ENCODE measurements at regions not wholly inside any gene's neighbourhood (a gene's known extent, or its start where the extent isn't known, plus 50 kb on each side); places are given as distances from the start of the nearest gene placed in this dataset.
"Not testable (repeated sequence)": the region's sequence is repeated elsewhere in the genome, so short reads cannot be mapped to it uniquely, and the experiment has no call there.

DNA sequence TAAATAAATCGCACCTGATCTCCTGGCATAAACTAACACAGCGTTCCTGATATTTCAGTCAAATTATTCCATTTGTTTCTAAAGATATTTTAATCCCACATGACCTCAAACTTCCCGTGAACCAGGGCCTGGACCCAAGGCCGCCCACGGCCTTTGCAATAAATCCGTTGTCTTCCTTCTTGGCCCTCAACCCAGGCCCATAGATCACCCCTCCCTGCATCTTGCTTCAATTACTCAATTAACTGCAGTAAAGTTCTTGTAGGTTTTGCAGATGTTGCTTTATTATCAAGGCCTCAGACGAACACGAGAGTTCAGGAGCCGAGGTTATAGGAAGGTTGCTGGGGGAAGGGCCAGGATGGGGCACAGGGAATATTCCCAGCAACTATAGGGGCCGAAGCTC, 249.4 kb downstream of the RAB11FIP2 start:
- POLR2A ChIA-PET (ENCODE audit: low non-redundant PET) = no interaction called here

GRCh38 chr10:117801691-117802090, 245.1 kb downstream of the RAB11FIP2 start:
- no peak for DNase-seq (ENCODE audit: low spot score)
- ChIA-PET POLR2A (ENCODE audit: low non-redundant PET) (no interaction called here), CTCF (no interaction called here)
- no peak overlapping the region for H3K27ac ChIP-seq
- TF ChIP-seq, protein P1, sequence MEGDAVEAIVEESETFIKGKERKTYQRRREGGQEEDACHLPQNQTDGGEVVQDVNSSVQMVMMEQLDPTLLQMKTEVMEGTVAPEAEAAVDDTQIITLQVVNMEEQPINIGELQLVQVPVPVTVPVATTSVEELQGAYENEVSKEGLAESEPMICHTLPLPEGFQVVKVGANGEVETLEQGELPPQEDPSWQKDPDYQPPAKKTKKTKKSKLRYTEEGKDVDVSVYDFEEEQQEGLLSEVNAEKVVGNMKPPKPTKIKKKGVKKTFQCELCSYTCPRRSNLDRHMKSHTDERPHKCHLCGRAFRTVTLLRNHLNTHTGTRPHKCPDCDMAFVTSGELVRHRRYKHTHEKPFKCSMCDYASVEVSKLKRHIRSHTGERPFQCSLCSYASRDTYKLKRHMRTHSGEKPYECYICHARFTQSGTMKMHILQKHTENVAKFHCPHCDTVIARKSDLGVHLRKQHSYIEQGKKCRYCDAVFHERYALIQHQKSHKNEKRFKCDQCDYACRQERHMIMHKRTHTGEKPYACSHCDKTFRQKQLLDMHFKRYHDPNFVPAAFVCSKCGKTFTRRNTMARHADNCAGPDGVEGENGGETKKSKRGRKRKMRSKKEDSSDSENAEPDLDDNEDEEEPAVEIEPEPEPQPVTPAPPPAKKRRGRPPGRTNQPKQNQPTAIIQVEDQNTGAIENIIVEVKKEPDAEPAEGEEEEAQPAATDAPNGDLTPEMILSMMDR (conservative IDR thresholded peaks at IDR 0.05; ENCODE audit: low read depth) = no peak

More for the DNA sequence above, 249.4 kb downstream of the RAB11FIP2 start:
- CTCF ChIA-PET = no interaction called here
- DNase-seq (ENCODE audit: low spot score) = no peak
- TF ChIP-seq, protein P1 (conservative IDR thresholded peaks at IDR 0.05; ENCODE audit: low read depth) = no peak
- no peak overlapping the region for H3K27ac ChIP-seq

DNA sequence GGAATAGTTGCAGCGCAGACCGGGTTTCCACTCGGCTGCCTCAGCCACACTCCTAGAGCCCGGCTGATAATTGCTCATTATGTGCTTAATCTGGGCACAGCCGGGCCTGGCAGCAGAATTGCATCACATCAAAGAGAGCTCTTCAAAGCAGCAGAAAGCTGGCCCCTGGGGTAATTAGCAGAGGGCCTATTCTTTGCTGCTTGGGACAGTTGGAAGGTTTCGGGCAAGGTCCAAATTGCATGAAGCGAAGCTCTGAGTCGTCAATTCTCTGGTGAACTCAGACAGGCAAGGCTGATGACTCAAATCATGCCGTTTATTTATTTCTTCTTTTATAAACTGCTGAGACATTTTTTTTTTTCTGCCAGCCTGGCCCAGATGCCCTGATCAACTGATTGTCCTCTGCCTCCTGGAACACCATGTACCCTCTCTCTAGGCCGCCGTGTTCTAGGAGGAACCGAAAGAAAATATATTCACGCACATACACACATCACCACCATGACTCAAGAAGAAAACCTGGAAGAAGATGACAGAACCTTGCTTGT, 242.2 kb downstream of the RAB11FIP2 start:
- POLR2A ChIA-PET (ENCODE audit: low non-redundant PET) = no interaction called here
- CTCF ChIA-PET = no interaction called here

GRCh38 chr10:117805139-117805538, 241.6 kb downstream of the RAB11FIP2 start:
- TF ChIP-seq, protein P1 (conservative IDR thresholded peaks at IDR 0.05; ENCODE audit: low read depth) = no peak
- CTCF ChIA-PET = no interaction called here
- POLR2A ChIA-PET (ENCODE audit: low non-redundant PET) = no interaction called here
- DNase-seq (ENCODE audit: low spot score) = no peak
- no peak overlapping the region for H3K27ac ChIP-seq

More for the DNA sequence above, 242.2 kb downstream of the RAB11FIP2 start:
- no peak overlapping the region for H3K27ac ChIP-seq
- TF ChIP-seq, protein P1 (conservative IDR thresholded peaks at IDR 0.05; ENCODE audit: low read depth) = no peak
- DNase-seq (ENCODE audit: low spot score) = no peak

DNA sequence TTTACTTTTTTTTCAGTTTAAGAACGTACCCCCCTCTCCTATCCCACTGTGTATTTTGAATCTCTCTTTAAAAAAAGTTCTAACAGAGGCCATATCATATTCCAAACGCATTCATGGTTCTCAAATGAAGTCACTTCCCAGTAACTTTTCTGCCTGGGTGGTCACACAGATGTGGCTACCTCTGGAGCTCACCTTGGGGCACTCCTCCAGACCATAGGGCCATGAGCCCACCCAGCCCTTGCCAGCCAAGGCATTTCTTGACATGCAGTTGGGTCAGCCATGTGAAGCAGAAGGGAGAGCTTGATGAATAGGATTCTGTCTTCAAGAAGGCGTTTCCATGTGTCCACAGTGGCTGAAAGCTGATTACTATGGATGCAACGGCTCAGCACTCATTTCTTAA, 239.3 kb downstream of the RAB11FIP2 start:
- TF ChIP-seq, protein P1 (conservative IDR thresholded peaks at IDR 0.05; ENCODE audit: low read depth) = no peak
- DNase-seq (ENCODE audit: low spot score) = no peak
- ChIA-PET CTCF (no interaction called here), POLR2A (ENCODE audit: low non-redundant PET) (no interaction called here)
- no peak overlapping the region for H3K27ac ChIP-seq

- H3K27ac ChIP-seq; CTCF ChIA-PET; DNase-seq (ENCODE audit: low spot score); POLR2A ChIA-PET (ENCODE audit: low non-redundant PET): not testable (repeated sequence)
Observed at GRCh38 chr10:117815816-117816215, 230.9 kb downstream of the RAB11FIP2 start.

GRCh38 chr10:117817116-117817515, 229.6 kb downstream of the RAB11FIP2 start:
- CTCF ChIA-PET = no interaction called here
- TF ChIP-seq, protein P1 (conservative IDR thresholded peaks at IDR 0.05; ENCODE audit: low read depth) = no peak
- POLR2A ChIA-PET (ENCODE audit: low non-redundant PET) = no interaction called here
- DNase-seq (ENCODE audit: low spot score) = no peak
- no peak overlapping the region for H3K27ac ChIP-seq

All from RWPE1 (cell line).